Thyroid gland (tissue), 4 donors: ENCODE measurements at regions not wholly inside any gene's neighbourhood (a gene's known extent, or its start where the extent isn't known, plus 50 kb on each side); places are given as distances from the start of the nearest gene placed in this dataset.
A peak's percentile ranks its signal among the peaks of the same experiment; 100 is the strongest.

Experiments
- DNase-seq, 2 donors: peaks; one replicate each; pipeline ENCODE4 v3.0.0-alpha.2; 2019
- H3K27ac ChIP-seq, 3 donors: fragments of 200-600 bp; sonication (generic); 1 replicate in 2 of 3; 2 replicates in 1 of 3; pipeline ENCODE4 v1.5.1; 2016 to 2019; ENCODE audit warnings: mild to moderate bottlenecking in 1 of 3, moderate library complexity in 1 of 3
- H3K27me3 ChIP-seq: fragments of 200-600 bp; sonication (generic); one replicate; pipeline ENCODE4 v1.5.1; 2019
- H3K36me3 ChIP-seq, 2 donors: fragments of 200-600 bp; sonication (generic); one replicate each; pipeline ENCODE4 v1.5.1; 2016 to 2019
- H3K4me1 ChIP-seq, 2 donors: fragments of 200-600 bp; sonication (generic); one replicate each; pipeline ENCODE4 v1.5.1; 2017 to 2019
- H3K4me3 ChIP-seq, 3 donors: fragments of 200-600 bp; sonication (generic); replicated peaks in 1 of 3; 1 replicate in 2 of 3; 2 replicates in 1 of 3; pipeline ENCODE4 v1.5.1; 2016; ENCODE audit warnings: mild to moderate bottlenecking in 1 of 3
- H3K9me3 ChIP-seq: fragments of 200-600 bp; sonication (generic); one replicate; pipeline ENCODE4 v1.5.1; 2017
- CTCF ChIP-seq, 6 experiments: fragments of 200-600 bp in 3 of 6; fragments of 450-650 bp in 3 of 6; sonication (generic) in 3 of 6; IDR thresholded peaks; one replicate each; pipeline ENCODE4 v1.5.1; 2016 to 2019; ENCODE audit warnings: antibody characterized with exemption in 6 of 6, mild to moderate bottlenecking in 2 of 6, inconsistent platforms in 1 of 6, moderate library complexity in 1 of 6
- POLR2A ChIP-seq, 2 donors: fragments of 450-650 bp; IDR thresholded peaks; one replicate each; pipeline ENCODE4 v1.6.1; 2017; ENCODE audit warnings: antibody characterized with exemption in 2 of 2, mild to moderate bottlenecking in 2 of 2, moderate library complexity in 1 of 2
- WGBS, 2 donors: methylation state at CpG; one replicate each; pipeline ENCODE4 v1.1.5; 2017; 5-methylcytosine and 5-hydroxymethylcytosine counted together
- intact Hi-C: fragments of 100-400 bp; cut with DNase I; formaldehyde crosslinking; loops from one replicate; pipeline ENCODE4 v1.15.1; 2023

GRCh38 chr2:143850084-143850483 is 669.8 kb downstream of the ZEB2 start:
- DNase-seq = no peak
- WGBS, 2 donors = 90 to 95% methylated on average over 3 of the region's 3 CpGs

GRCh38 chr2:143847257-143847656 is 672.7 kb downstream of the ZEB2 start:
- no peak for DNase-seq
- H3K36me3 ChIP-seq = no peaks in the 10 kb centered on the region
- H3K27me3 ChIP-seq = no peaks in the 10 kb centered on the region
- 80 to 83% methylated on average over 1 of the region's 1 CpG for WGBS, 2 donors
- H3K4me3 ChIP-seq = no peak overlapping the region
- H3K4me1 ChIP-seq = no peaks in the 10 kb centered on the region
- no peak overlapping the region for H3K27ac ChIP-seq
- H3K9me3 ChIP-seq = no peaks in the 10 kb centered on the region
- intact Hi-C loops = no loop called here
- TF ChIP-seq POLR2A (IDR thresholded peaks at IDR 0.05) (no peak), CTCF (IDR thresholded peaks at IDR 0.05) (no peak)

More at GRCh38 chr2:143850084-143850483, 669.8 kb downstream of the ZEB2 start:
- H3K4me3 ChIP-seq = no peak overlapping the region
- no peaks in the 10 kb centered on the region for H3K36me3 ChIP-seq
- H3K4me1 ChIP-seq = no peaks in the 10 kb centered on the region
- no peak overlapping the region for H3K27ac ChIP-seq
- TF ChIP-seq CTCF (IDR thresholded peaks at IDR 0.05) (no peak), POLR2A (IDR thresholded peaks at IDR 0.05) (no peak)
- H3K27me3 ChIP-seq = no peaks in the 10 kb centered on the region
- H3K9me3 ChIP-seq = no peaks in the 10 kb centered on the region
- intact Hi-C loops = no loop called here

- DNase-seq = peak in 1 of 2 donors; percentile 6
- intact Hi-C loops = no loop called here
- H3K27me3 ChIP-seq = no peaks in the 10 kb centered on the region
- no peaks in the 10 kb centered on the region for H3K36me3 ChIP-seq
- H3K4me3 ChIP-seq = no peak overlapping the region
- H3K4me1 ChIP-seq = no peaks in the 10 kb centered on the region
- 61 to 62% methylated on average over 6 of the region's 6 CpGs for whole genome bisulfite sequencing, 2 donors
- no peak for TF ChIP-seq POLR2A (IDR thresholded peaks at IDR 0.05)
- TF ChIP-seq CTCF (IDR thresholded peaks at IDR 0.05) = no peak
- H3K9me3 ChIP-seq = no peaks in the 10 kb centered on the region
- H3K27ac ChIP-seq = no peak overlapping the region
These were observed 674.9 kb downstream of the ZEB2 start for GRCh38 chr2:143844986-143845385.

GRCh38 chr2:143843686-143844085 is 676.2 kb downstream of the ZEB2 start:
- no peak for DNase-seq
- Histone ChIP-seq H3K4me3 (no peak overlapping the region), H3K4me1 (no peaks in the 10 kb centered on the region), H3K36me3 (no peaks in the 10 kb centered on the region), H3K27ac (no peak overlapping the region), H3K9me3 (no peaks in the 10 kb centered on the region), H3K27me3 (no peaks in the 10 kb centered on the region)
- TF ChIP-seq POLR2A (IDR thresholded peaks at IDR 0.05) = no peak
- no peak for TF ChIP-seq CTCF (IDR thresholded peaks at IDR 0.05)
- 88 to 99% methylated on average over 3 of the region's 3 CpGs for WGBS, 2 donors
- intact Hi-C loops = no loop called here

- H3K27ac ChIP-seq = no peak overlapping the region
- intact Hi-C loops = no loop called here
These were observed 677.1 kb downstream of the ZEB2 start for GRCh38 chr2:143842836-143843235.

More at GRCh38 chr2:143842836-143843235, 677.1 kb downstream of the ZEB2 start:
- Histone ChIP-seq H3K4me1 (no peaks in the 10 kb centered on the region), H3K4me3 (no peak overlapping the region), H3K9me3 (no peaks in the 10 kb centered on the region), H3K27me3 (no peaks in the 10 kb centered on the region), H3K36me3 (no peaks in the 10 kb centered on the region)
- TF ChIP-seq POLR2A (IDR thresholded peaks at IDR 0.05) (no peak), CTCF (IDR thresholded peaks at IDR 0.05) (no peak)
- DNase-seq = no peak
- WGBS, 2 donors = 85 to 90% methylated on average over 2 of the region's 2 CpGs
